ENCODE measurements at regions not wholly inside any gene's neighbourhood (a gene's known extent, or its start where the extent isn't known, plus 50 kb on each side); places are given as distances from the start of the nearest gene placed in this dataset.

- no peak for TF ChIP-seq POLR2AphosphoS5 (IDR thresholded peaks at IDR 0.05; ENCODE audit: low read depth, low read length)
- no peak for TF ChIP-seq POLR2A (IDR thresholded peaks at IDR 0.05; ENCODE audit: low read depth, low read length)
- TF ChIP-seq TAF1 (IDR thresholded peaks at IDR 0.05; ENCODE audit: borderline replicate concordance, low read depth, low read length): no peak
Measured at GRCh38 chr7:35390146-35390545, 136.2 kb upstream of the TBX20 start.
